ENCODE measurements at regions not wholly inside any gene's neighbourhood (a gene's known extent, or its start where the extent isn't known, plus 50 kb on each side); places are given as distances from the start of the nearest gene placed in this dataset.
A peak's percentile ranks its signal among the peaks of the same experiment; 100 is the strongest.

GRCh38 chr13:22926748-22927400 lies 253.9 kb upstream of the SGCG start:
- no peak overlapping the region for H3K18ac ChIP-seq (ENCODE audit: low read depth, low read length)
- dilution Hi-C loops (cut with HindIII; ENCODE audit: low sequenced_read_pairs, unreplicated experiment) (no loop called here), intact Hi-C loops (cut with micrococcal nuclease) (no loop called here), in situ Hi-C loops (cut with MboI; ENCODE audit: low sequenced_read_pairs) (no loop called here)
- DNase-seq (no peak), ATAC-seq (ENCODE audit: low read depth) (no peak)
- POLR2A ChIA-PET (ENCODE audit: unreplicated experiment), result no interaction called here
- no peaks in the 10 kb centered on the region for H3K36me3 ChIP-seq (ENCODE audit: control insufficient read depth, insufficient read depth, low read length)
- no peak overlapping the region for H2BK15ac ChIP-seq (ENCODE audit: low read depth, low read length)
- H3K9me1 ChIP-seq (ENCODE audit: insufficient read depth, low read length), result no peaks in the 10 kb centered on the region
- CTCF ChIA-PET, result no interaction called here
- no peak overlapping the region for H2BK120ac ChIP-seq (ENCODE audit: low read depth, low read length)
- no peak overlapping the region for H4K5ac ChIP-seq (ENCODE audit: low read depth, low read length)
- H3K4me1 ChIP-seq (ENCODE audit: control insufficient read depth, insufficient read depth, low read length), result no peaks in the 10 kb centered on the region
- 42% methylated on average over 12 of the region's 56 CpGs; no CpG with 5 or more reads in 1 of the 2 experiments for WGBS, 2 experiments (ENCODE audit: extremely low coverage in 2 of 2, insufficient read length in 1 of 2)
- no peak overlapping the region for H2BK20ac ChIP-seq (ENCODE audit: low read depth, low read length)
- H4K20me1 ChIP-seq (ENCODE audit: insufficient read depth, low read length), result no peaks in the 10 kb centered on the region
- no peaks in the 10 kb centered on the region; the same call in 1 of the 2 replicates for H3K27me3 ChIP-seq (ENCODE audit: control insufficient read depth, insufficient read depth, low read length)
- no peak overlapping the region for H3K56ac ChIP-seq (ENCODE audit: extremely low read depth, insufficient read depth, low read length)
- no peak overlapping the region for H4K8ac ChIP-seq (ENCODE audit: low read depth in 2 of 2, low read length in 2 of 2)
- no peak overlapping the region for H4K91ac ChIP-seq (ENCODE audit: insufficient read depth, low read depth, low read length)
- no peak overlapping the region for H3K4me3 ChIP-seq (ENCODE audit: insufficient read depth, low read depth, low read length)
- no peak overlapping the region for H3K14ac ChIP-seq (replicated peaks; ENCODE audit: low read depth, low read length)
- H3K9me3 ChIP-seq (ENCODE audit: control insufficient read depth, insufficient read depth, low read length), result no peaks in the 10 kb centered on the region
- H3K27ac ChIP-seq (ENCODE audit: insufficient read depth, low read length), result no peak overlapping the region
- TF ChIP-seq RFX5 (IDR thresholded peaks at IDR 0.05; ENCODE audit: low read depth, low read length), result no peak
- TF ChIP-seq MAFK (IDR thresholded peaks at IDR 0.05; ENCODE audit: low read depth, low read length), result no peak
- no peak for TF ChIP-seq CEBPB (IDR thresholded peaks at IDR 0.05; ENCODE audit: low read depth, low read length)
- TF ChIP-seq NFE2L2 (IDR thresholded peaks at IDR 0.05; ENCODE audit: low read depth, low read length), result no peak
- no peak for TF ChIP-seq RAD21 (IDR thresholded peaks at IDR 0.05; ENCODE audit: low read length)
- TF ChIP-seq MXI1 (IDR thresholded peaks at IDR 0.05; ENCODE audit: borderline replicate concordance, low read depth, low read length), result no peak
- TF ChIP-seq SMC3 (IDR thresholded peaks at IDR 0.05; ENCODE audit: low read depth, low read length), result no peak
- TF ChIP-seq USF2 (IDR thresholded peaks at IDR 0.05; ENCODE audit: low read depth, low read length), result no peak
- TF ChIP-seq MAZ (IDR thresholded peaks at IDR 0.05; ENCODE audit: borderline replicate concordance, low read depth, low read length), result no peak
- TF ChIP-seq FOS (IDR thresholded peaks at IDR 0.05; ENCODE audit: low read depth, low read length), result no peak
- no peak for TF ChIP-seq CHD1 (IDR thresholded peaks at IDR 0.05; ENCODE audit: low read depth, low read length)
- H3K23ac ChIP-seq (ENCODE audit: low read depth, low read length), result no peak overlapping the region
- H3K4me2 ChIP-seq (ENCODE audit: low read depth, low read length), result no peak overlapping the region
- BruUV-seq (replicated peaks), result no TSS peak
- H2AK9ac ChIP-seq (replicated peaks; ENCODE audit: low read depth, low read length, poor library complexity), result no peak overlapping the region
- H2AFZ ChIP-seq (replicated peaks; ENCODE audit: low read length, poor library complexity), result peak overlapping the region; percentile 58
- no peak overlapping the region for H2AK5ac ChIP-seq (ENCODE audit: low read depth, low read length)
- H3K79me1 ChIP-seq (ENCODE audit: low read depth in 1 of 2, low read length in 2 of 2), result no peaks in the 10 kb centered on the region
- no peak overlapping the region for H2BK5ac ChIP-seq (ENCODE audit: low read depth, low read length, poor library complexity, severe bottlenecking)
- H3K4ac ChIP-seq (ENCODE audit: low read depth, low read length), result no peak overlapping the region
- no peak overlapping the region for H3K9ac ChIP-seq (ENCODE audit: low read depth, low read length)
